Gastroesophageal sphincter (tissue), 3 donors: ENCODE measurements at regions not wholly inside any gene's neighbourhood (a gene's known extent, or its start where the extent isn't known, plus 50 kb on each side); places are given as distances from the start of the nearest gene placed in this dataset.

ENCODE experiments used
- CTCF ChIP-seq, 4 experiments: fragments of 200-600 bp in 2 of 4; fragments of 450-650 bp in 2 of 4; sonication (generic) in 1 of 4; IDR thresholded peaks; one replicate each; pipeline ENCODE4 v1.5.1; 2017 to 2019; ENCODE audit warnings: antibody characterized with exemption in 4 of 4, mild to moderate bottlenecking in 2 of 4, moderate library complexity in 2 of 4
- EP300 ChIP-seq: sonication (generic); formaldehyde crosslinking; IDR thresholded peaks from one replicate; pipeline ENCODE4 v1.6.1; 2017; ENCODE audit warnings: antibody characterized with exemption, mild to moderate bottlenecking
- POLR2A ChIP-seq, 2 donors: fragments of 450-650 bp; IDR thresholded peaks; one replicate each; pipeline ENCODE4 v1.6.1; 2017; ENCODE audit warnings: antibody characterized with exemption in 2 of 2, mild to moderate bottlenecking in 2 of 2, moderate library complexity in 1 of 2
- POLR2AphosphoS5 ChIP-seq: sonication (generic); formaldehyde crosslinking; IDR thresholded peaks from one replicate; pipeline ENCODE4 v1.6.1; 2017; ENCODE audit warnings: antibody characterized with exemption

GRCh38 chr7:159280008-159280407 lies 135.3 kb upstream of the VIPR2 start:
- TF ChIP-seq POLR2AphosphoS5 (no peak), CTCF (IDR thresholded peaks at IDR 0.05) (no peak), POLR2A (IDR thresholded peaks at IDR 0.05) (no peak), EP300 (no peak)
